A549 (cell line): ENCODE measurements at regions not wholly inside any gene's neighbourhood (a gene's known extent, or its start where the extent isn't known, plus 50 kb on each side); places are given as distances from the start of the nearest gene placed in this dataset.

Experiments
- CHD2 ChIP-seq: fragments of 150-350 bp; IDR thresholded peaks from 2 replicates; pipeline ENCODE4 v1.6.1; 2014; ENCODE audit warnings: low read length; ENCODE audit not compliant: partially characterized antibody
- EHMT2 ChIP-seq: fragments of 200-600 bp; sonication (generic); IDR thresholded peaks from 2 replicates; pipeline ENCODE4 v1.6.1; 2016; ENCODE audit warnings: antibody characterized with exemption, low read depth, mild to moderate bottlenecking, moderate library complexity
- KDM1A ChIP-seq: fragments of 200-600 bp; sonication (generic); IDR thresholded peaks from 2 replicates; pipeline ENCODE4 v1.6.1; 2016; ENCODE audit warnings: low read depth, mild to moderate bottlenecking
- RAD21 ChIP-seq, 2 experiments: fragments of >200 bp in 1 of 2; sonication (Bioruptor Twin) in 1 of 2; formaldehyde crosslinking in 1 of 2; IDR thresholded peaks in 1 of 2; conservative IDR thresholded peaks in 1 of 2; 2 replicates in 1 of 2; 3 replicates in 1 of 2; pipeline ENCODE4 v1.6.1; 2012 to 2018; ENCODE audit warnings: inconsistent platforms in 1 of 2
- TF ChIP-seq, protein P1 (sequence below): fragments of >200 bp; sonication (Bioruptor Twin); formaldehyde crosslinking; IDR thresholded peaks from 3 replicates; pipeline ENCODE4 v1.5.1; 2016
- TF ChIP-seq, protein P2 (sequence below): fragments of >200 bp; sonication (Bioruptor Twin); formaldehyde crosslinking; IDR thresholded peaks from 3 replicates; pipeline ENCODE4 v1.6.1; 2016
- TF ChIP-seq, protein P3 (sequence below): fragments of >200 bp; sonication (Bioruptor Twin); formaldehyde crosslinking; IDR thresholded peaks from 2 replicates; pipeline ENCODE4 v1.6.1; 2016
- TF ChIP-seq, protein P4 (sequence below): fragments of 150-350 bp; IDR thresholded peaks from 2 replicates; pipeline ENCODE4 v1.6.1; 2014; ENCODE audit warnings: low read depth, mild to moderate bottlenecking, low read length

DNA sequence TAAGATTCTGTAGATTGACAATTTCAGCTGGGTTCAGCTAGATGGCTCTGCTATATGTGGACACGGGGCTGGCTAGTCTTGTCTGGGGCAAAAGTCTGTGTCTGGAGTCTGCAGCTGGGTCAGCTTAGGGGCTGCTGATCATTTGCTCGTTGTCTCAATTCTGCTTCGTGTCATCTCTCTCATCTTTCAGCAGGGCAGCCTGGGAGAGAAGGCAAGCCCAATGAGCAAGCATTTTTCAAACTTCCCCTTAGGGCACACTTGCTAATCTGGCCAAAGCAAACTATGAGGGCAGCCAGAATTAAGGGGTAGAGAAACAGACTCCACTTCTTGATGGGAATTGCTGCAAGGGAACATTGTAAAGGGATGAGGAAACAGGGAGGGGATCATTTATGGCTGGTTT, 462.6 kb downstream of the SLC4A3 start:
- TF ChIP-seq EHMT2: no peak
- TF ChIP-seq, protein P1, sequence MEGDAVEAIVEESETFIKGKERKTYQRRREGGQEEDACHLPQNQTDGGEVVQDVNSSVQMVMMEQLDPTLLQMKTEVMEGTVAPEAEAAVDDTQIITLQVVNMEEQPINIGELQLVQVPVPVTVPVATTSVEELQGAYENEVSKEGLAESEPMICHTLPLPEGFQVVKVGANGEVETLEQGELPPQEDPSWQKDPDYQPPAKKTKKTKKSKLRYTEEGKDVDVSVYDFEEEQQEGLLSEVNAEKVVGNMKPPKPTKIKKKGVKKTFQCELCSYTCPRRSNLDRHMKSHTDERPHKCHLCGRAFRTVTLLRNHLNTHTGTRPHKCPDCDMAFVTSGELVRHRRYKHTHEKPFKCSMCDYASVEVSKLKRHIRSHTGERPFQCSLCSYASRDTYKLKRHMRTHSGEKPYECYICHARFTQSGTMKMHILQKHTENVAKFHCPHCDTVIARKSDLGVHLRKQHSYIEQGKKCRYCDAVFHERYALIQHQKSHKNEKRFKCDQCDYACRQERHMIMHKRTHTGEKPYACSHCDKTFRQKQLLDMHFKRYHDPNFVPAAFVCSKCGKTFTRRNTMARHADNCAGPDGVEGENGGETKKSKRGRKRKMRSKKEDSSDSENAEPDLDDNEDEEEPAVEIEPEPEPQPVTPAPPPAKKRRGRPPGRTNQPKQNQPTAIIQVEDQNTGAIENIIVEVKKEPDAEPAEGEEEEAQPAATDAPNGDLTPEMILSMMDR: no peak
- TF ChIP-seq, protein P2, sequence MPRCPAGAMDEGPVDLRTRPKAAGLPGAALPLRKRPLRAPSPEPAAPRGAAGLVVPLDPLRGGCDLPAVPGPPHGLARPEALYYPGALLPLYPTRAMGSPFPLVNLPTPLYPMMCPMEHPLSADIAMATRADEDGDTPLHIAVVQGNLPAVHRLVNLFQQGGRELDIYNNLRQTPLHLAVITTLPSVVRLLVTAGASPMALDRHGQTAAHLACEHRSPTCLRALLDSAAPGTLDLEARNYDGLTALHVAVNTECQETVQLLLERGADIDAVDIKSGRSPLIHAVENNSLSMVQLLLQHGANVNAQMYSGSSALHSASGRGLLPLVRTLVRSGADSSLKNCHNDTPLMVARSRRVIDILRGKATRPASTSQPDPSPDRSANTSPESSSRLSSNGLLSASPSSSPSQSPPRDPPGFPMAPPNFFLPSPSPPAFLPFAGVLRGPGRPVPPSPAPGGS: no peak
- TF ChIP-seq KDM1A: no peak
- TF ChIP-seq CHD2: no peak
- TF ChIP-seq, protein P3, sequence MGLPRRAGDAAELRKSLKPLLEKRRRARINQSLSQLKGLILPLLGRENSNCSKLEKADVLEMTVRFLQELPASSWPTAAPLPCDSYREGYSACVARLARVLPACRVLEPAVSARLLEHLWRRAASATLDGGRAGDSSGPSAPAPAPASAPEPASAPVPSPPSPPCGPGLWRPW: no peak
- TF ChIP-seq, protein P4, sequence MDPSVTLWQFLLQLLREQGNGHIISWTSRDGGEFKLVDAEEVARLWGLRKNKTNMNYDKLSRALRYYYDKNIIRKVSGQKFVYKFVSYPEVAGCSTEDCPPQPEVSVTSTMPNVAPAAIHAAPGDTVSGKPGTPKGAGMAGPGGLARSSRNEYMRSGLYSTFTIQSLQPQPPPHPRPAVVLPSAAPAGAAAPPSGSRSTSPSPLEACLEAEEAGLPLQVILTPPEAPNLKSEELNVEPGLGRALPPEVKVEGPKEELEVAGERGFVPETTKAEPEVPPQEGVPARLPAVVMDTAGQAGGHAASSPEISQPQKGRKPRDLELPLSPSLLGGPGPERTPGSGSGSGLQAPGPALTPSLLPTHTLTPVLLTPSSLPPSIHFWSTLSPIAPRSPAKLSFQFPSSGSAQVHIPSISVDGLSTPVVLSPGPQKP: no peak
- no peak for TF ChIP-seq RAD21 (conservative IDR thresholded peaks at IDR 0.05 in 1 of 2, IDR thresholded peaks at IDR 0.05 in 1 of 2)
